MM.1S (cell line): ENCODE measurements at regions not wholly inside any gene's neighbourhood (a gene's known extent, or its start where the extent isn't known, plus 50 kb on each side); places are given as distances from the start of the nearest gene placed in this dataset.

Experiments
- CTCF ChIP-seq: fragments of 300-600 bp; sonication (generic); IDR thresholded peaks from 2 replicates; pipeline ENCODE4 v1.5.1; 2016; ENCODE audit warnings: antibody characterized with exemption, low read length, mixed read lengths
- EZH2 ChIP-seq: fragments of 300-600 bp; sonication (generic); optimal IDR thresholded peaks from 2 replicates; pipeline ENCODE3; 2017; ENCODE audit warnings: low read depth, mild to moderate bottlenecking, antibody characterized with exemption, low read length, mixed read lengths
- EZH2phosphoT487 ChIP-seq: fragments of 300-600 bp; sonication (generic); IDR thresholded peaks from 2 replicates; pipeline ENCODE4 v1.6.1; 2018; ENCODE audit warnings: antibody characterized with exemption, low read length

GRCh38 chr1:191620883-191621282, 537.4 kb upstream of the RGS18 start:
- TF ChIP-seq CTCF: no peak
- no peak for TF ChIP-seq EZH2
- TF ChIP-seq EZH2phosphoT487: no peak
